GM23248 (cell line): ENCODE measurements at regions not wholly inside any gene's neighbourhood (a gene's known extent, or its start where the extent isn't known, plus 50 kb on each side); places are given as distances from the start of the nearest gene placed in this dataset.

Experiments
- DNase-seq: peaks from one replicate; pipeline ENCODE4 v3.0.0-alpha.2; 2015
- H2AFZ ChIP-seq: fragments of 200-600 bp; sonication (generic); 2 replicates; pipeline ENCODE4 v1.6.1; 2016; ENCODE audit warnings: antibody characterized with exemption
- H3F3A ChIP-seq: fragments of 200-600 bp; sonication (generic); 2 replicates; pipeline ENCODE4 v1.6.1; 2016; ENCODE audit warnings: mild to moderate bottlenecking, antibody characterized with exemption, mixed run types; ENCODE audit not compliant: insufficient read depth
- H3K27ac ChIP-seq: fragments of 200-600 bp; sonication (generic); 2 replicates; pipeline ENCODE4 v1.5.1; 2016; ENCODE audit warnings: mild to moderate bottlenecking
- H3K27me3 ChIP-seq: fragments of 200-600 bp; sonication (generic); replicated peaks from 2 replicates; pipeline ENCODE4 v1.6.1; 2016; ENCODE audit warnings: mild to moderate bottlenecking; ENCODE audit not compliant: insufficient read depth
- H3K36me3 ChIP-seq: fragments of 200-600 bp; sonication (generic); 2 replicates; pipeline ENCODE4 v1.6.1; 2016; ENCODE audit warnings: low read depth, mild to moderate bottlenecking
- H3K4me1 ChIP-seq: fragments of 200-600 bp; sonication (generic); 2 replicates; pipeline ENCODE4 v1.6.1; 2016; ENCODE audit warnings: mild to moderate bottlenecking; ENCODE audit not compliant: insufficient read depth
- H3K4me2 ChIP-seq: fragments of 200-600 bp; sonication (generic); one replicate; pipeline ENCODE4 v1.6.1; 2016; ENCODE audit warnings: mild to moderate bottlenecking; ENCODE audit not compliant: unreplicated experiment
- H3K4me3 ChIP-seq: fragments of 200-600 bp; sonication (generic); 2 replicates; pipeline ENCODE4 v1.5.1; 2016; ENCODE audit warnings: mild to moderate bottlenecking
- H3K79me2 ChIP-seq: fragments of 200-600 bp; sonication (generic); 2 replicates; pipeline ENCODE4 v1.6.1; 2016; ENCODE audit warnings: mild to moderate bottlenecking; ENCODE audit not compliant: insufficient read depth
- H3K9ac ChIP-seq: fragments of 200-600 bp; sonication (generic); 2 replicates; pipeline ENCODE4 v1.6.1; 2016; ENCODE audit warnings: mild to moderate bottlenecking
- H3K9me2 ChIP-seq: fragments of 200-600 bp; sonication (generic); 2 replicates; pipeline ENCODE4 v1.6.1; 2016; ENCODE audit warnings: mixed run types, mild to moderate bottlenecking, moderate library complexity; ENCODE audit not compliant: insufficient read depth
- H3K9me3 ChIP-seq: fragments of 200-600 bp; sonication (generic); one replicate; pipeline ENCODE4 v1.6.1; 2017; ENCODE audit warnings: low read depth
- H4K20me1 ChIP-seq: fragments of 200-600 bp; sonication (generic); 2 replicates; pipeline ENCODE4 v1.6.0; 2016; ENCODE audit not compliant: insufficient read depth
- EZH2 ChIP-seq: fragments of 200-600 bp; sonication (generic); IDR thresholded peaks from 2 replicates; pipeline ENCODE4 v1.6.1; 2018; ENCODE audit warnings: antibody characterized with exemption, mild to moderate bottlenecking; ENCODE audit not compliant: insufficient read depth, poor library complexity, severe bottlenecking
- EZH2phosphoT487 ChIP-seq: fragments of 200-600 bp; sonication (generic); IDR thresholded peaks from 2 replicates; pipeline ENCODE4 v1.6.1; 2018; ENCODE audit warnings: antibody characterized with exemption, moderate library complexity, mild to moderate bottlenecking, low read depth; ENCODE audit not compliant: insufficient read depth
- WGBS, 2 experiments: methylation state at CpG; one replicate each; pipeline ENCODE4 v1.1.6; 2015 to 2017; ENCODE audit warnings: low lambda C conversion rate in 2 of 2, low coverage in 1 of 2; ENCODE audit errors: missing lambda C conversion rate in 2 of 2; 5-methylcytosine and 5-hydroxymethylcytosine counted together
- in situ Hi-C: fragments of 300-500 bp; cut with MboI; formaldehyde crosslinking; loops from 2 replicates; pipeline ENCODE4 v1.15.0; 2020

DNA sequence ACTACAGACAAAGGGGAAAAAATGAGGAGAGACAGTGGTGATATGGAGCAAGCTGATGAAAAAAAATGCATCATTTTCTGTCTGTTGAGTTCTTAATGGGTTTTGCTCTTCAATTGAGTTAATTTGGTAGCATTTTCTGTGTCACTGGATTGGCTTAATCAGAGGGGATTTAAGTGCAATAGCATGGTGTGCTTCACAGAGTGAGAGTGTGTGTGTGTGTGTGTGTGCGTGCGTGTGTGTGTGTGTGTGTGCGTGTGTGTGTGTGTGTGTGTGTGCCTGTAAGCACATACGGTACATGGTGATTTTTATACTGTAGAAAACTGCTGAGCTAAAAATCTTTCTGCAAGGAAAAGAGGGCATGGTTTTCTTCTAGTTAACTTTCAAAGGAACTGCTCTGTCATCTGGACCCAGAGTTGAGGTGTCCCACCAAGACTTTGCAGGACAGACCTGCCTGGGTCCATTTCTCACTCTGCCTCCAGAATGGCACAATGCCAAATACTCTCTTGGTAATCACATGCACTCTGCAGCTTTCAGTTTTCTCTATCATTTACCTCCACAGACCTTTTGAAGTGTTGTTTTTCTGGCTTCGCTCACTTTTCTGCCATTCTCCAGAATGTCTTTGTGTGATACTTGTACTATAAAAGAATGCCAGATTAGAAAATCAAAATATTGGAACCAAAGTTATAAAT, 952.6 kb upstream of the SOX9 start:
- DNase-seq = no peak
- in situ Hi-C loops = no loop called here
- H3K9ac ChIP-seq = no peak overlapping the region
- 56 to 57% methylated on average over 5 of the region's 5 CpGs for WGBS, 2 experiments
- H3K4me2 ChIP-seq = no peak overlapping the region
- H3K36me3 ChIP-seq = no peaks in the 10 kb centered on the region
- H3K27ac ChIP-seq = no peak overlapping the region
- no peaks in the 10 kb centered on the region for H3K9me3 ChIP-seq
- no peaks in the 10 kb centered on the region for H3K79me2 ChIP-seq
- no peaks in the 10 kb centered on the region for H3F3A ChIP-seq
- H3K27me3 ChIP-seq = no peaks in the 10 kb centered on the region
- H3K9me2 ChIP-seq = no peaks in the 10 kb centered on the region; the same call in 1 of the 2 replicates
- TF ChIP-seq EZH2 (no peak), EZH2phosphoT487 (no peak)
- no peak overlapping the region for H2AFZ ChIP-seq
- no peaks in the 10 kb centered on the region for H3K4me1 ChIP-seq
- H3K4me3 ChIP-seq = no peak overlapping the region
- H4K20me1 ChIP-seq = no peaks in the 10 kb centered on the region

DNA sequence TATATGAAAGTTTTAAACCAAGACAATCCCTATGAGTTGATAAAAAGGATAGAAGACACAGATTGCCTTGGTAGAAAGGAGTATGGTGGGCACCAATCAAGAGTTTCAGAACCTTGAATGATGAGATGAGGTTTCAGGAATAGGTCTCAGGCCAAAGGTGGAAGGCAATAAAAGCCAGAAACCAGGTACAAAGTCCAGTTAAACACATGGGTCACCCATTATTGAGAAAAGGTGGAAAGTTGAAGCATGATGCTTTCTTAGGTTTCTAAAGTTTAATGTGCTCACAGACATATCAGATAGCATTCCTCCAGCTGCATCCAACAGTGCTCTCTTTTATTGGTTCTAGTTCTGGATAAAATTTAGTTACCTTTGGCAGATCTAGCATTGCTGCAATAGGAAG, 950.8 kb upstream of the SOX9 start:
- H3K27ac ChIP-seq = no peak overlapping the region
- TF ChIP-seq EZH2 (no peak), EZH2phosphoT487 (no peak)
- H3K4me3 ChIP-seq = no peak overlapping the region
- H3K9me3 ChIP-seq = no peaks in the 10 kb centered on the region
- H2AFZ ChIP-seq = no peak overlapping the region
- no peaks in the 10 kb centered on the region for H3K4me1 ChIP-seq
- no peaks in the 10 kb centered on the region for H3F3A ChIP-seq
- no peaks in the 10 kb centered on the region for H3K27me3 ChIP-seq
- H4K20me1 ChIP-seq = no peaks in the 10 kb centered on the region
- no peak for DNase-seq
- in situ Hi-C loops = no loop called here
- no peaks in the 10 kb centered on the region; the same call in 1 of the 2 replicates for H3K9me2 ChIP-seq
- H3K36me3 ChIP-seq = no peaks in the 10 kb centered on the region
- H3K79me2 ChIP-seq = no peaks in the 10 kb centered on the region
- H3K9ac ChIP-seq = no peak overlapping the region
- H3K4me2 ChIP-seq = no peak overlapping the region

DNA sequence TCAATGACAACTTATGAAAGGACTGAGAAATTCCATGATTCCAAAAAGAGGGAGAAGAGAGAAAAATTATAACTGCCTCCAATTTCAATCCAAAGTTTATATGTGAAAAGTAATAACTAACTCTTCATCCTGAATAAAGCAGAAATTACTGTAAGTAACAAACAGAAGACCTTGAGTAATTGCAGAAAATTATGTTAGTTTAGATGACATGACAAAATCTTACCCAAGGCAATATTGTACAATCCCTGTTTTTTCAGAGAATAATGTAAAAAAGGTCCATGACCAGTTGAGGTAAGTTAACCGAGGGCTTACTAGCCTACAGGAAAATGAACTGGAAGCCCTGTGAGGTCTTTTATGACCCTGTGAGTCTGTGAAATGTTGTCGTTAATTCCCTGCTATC, 949.5 kb upstream of the SOX9 start:
- Histone ChIP-seq H3K9me3 (no peaks in the 10 kb centered on the region), H4K20me1 (no peaks in the 10 kb centered on the region), H3K4me3 (no peak overlapping the region), H3K27me3 (no peaks in the 10 kb centered on the region), H3K4me2 (no peak overlapping the region), H3K36me3 (no peaks in the 10 kb centered on the region), H3K27ac (no peak overlapping the region), H3K9me2 (no peaks in the 10 kb centered on the region; the same call in 1 of the 2 replicates), H3K9ac (no peak overlapping the region), H3K79me2 (no peaks in the 10 kb centered on the region), H2AFZ (no peak overlapping the region), H3F3A (no peaks in the 10 kb centered on the region), H3K4me1 (no peaks in the 10 kb centered on the region)
- TF ChIP-seq EZH2phosphoT487 (no peak), EZH2 (no peak)
- DNase-seq = no peak
- in situ Hi-C loops = no loop called here
- 72 to 79% methylated on average over 2 of the region's 2 CpGs for WGBS, 2 experiments

DNA sequence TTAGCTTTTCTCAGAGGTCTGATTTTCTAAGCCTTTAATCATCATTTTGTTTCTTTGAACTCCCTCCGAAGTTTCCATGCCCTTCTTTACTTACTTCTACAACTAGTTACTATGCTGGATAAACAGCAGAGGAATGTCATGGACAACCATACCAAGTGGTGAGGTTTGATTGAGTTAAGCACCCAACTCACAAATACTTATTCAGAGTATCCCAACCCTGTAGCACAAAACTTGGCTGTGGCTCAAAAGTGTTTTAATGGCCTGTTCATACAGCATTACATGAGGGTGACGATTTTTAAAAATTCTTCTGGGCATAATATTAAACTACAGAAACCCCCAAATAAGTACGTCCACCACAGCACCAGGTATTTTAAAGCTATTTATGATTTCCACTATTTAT, 946.8 kb upstream of the SOX9 start:
- Histone ChIP-seq H3K4me2 (no peak overlapping the region), H3K4me1 (no peaks in the 10 kb centered on the region), H3K27ac (no peak overlapping the region), H3F3A (no peaks in the 10 kb centered on the region), H3K4me3 (no peak overlapping the region), H3K9me2 (no peaks in the 10 kb centered on the region; the same call in 1 of the 2 replicates), H3K9ac (no peak overlapping the region), H3K36me3 (no peaks in the 10 kb centered on the region), H2AFZ (no peak overlapping the region), H4K20me1 (no peaks in the 10 kb centered on the region), H3K27me3 (no peaks in the 10 kb centered on the region), H3K79me2 (no peaks in the 10 kb centered on the region), H3K9me3 (no peaks in the 10 kb centered on the region)
- TF ChIP-seq EZH2phosphoT487 = no peak
- TF ChIP-seq EZH2 = no peak
- no peak for DNase-seq
- in situ Hi-C loops = no loop called here
- WGBS, 2 experiments = 70 to 76% methylated on average over 3 of the region's 3 CpGs

DNA sequence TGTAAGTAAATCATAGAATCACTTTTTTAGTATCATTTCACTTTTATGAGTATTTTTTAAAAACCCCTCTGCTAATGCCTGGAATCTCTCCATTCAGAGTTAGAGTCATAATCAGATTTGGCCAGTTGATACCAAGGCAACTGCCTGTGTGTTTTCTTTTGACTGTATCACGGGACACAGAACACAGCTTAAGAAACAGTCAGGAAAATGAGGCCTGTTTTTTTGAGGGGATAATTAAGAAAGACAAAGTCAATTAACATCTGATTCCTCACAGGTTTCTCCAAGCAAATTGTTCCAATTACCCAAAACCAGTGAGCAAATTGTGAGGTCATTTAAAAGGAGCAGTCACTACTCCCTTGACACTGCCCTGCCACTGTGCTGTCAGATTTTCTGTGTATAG, 944.5 kb upstream of the SOX9 start:
- no peak for TF ChIP-seq EZH2
- TF ChIP-seq EZH2phosphoT487 = no peak
- H3F3A ChIP-seq = peaks cover 14% of the 10 kb centered on the region
- H3K9me2 ChIP-seq = no peaks in the 10 kb centered on the region; the same call in 1 of the 2 replicates
- no peak overlapping the region for H3K27ac ChIP-seq
- 31 to 36% methylated on average over 1 of the region's 1 CpG for WGBS, 2 experiments
- H2AFZ ChIP-seq = no peak overlapping the region
- no peak overlapping the region for H3K4me3 ChIP-seq
- H3K27me3 ChIP-seq = no peaks in the 10 kb centered on the region
- no peaks in the 10 kb centered on the region for H3K79me2 ChIP-seq
- no peak for DNase-seq
- no peak overlapping the region for H3K9ac ChIP-seq
- H4K20me1 ChIP-seq = no peaks in the 10 kb centered on the region
- H3K4me1 ChIP-seq = peaks cover 12% of the 10 kb centered on the region
- no peaks in the 10 kb centered on the region for H3K36me3 ChIP-seq
- in situ Hi-C loops = no loop called here
- H3K4me2 ChIP-seq = no peak overlapping the region
- H3K9me3 ChIP-seq = no peaks in the 10 kb centered on the region
